ENCODE measurements at regions not wholly inside any gene's neighbourhood (a gene's known extent, or its start where the extent isn't known, plus 50 kb on each side); places are given as distances from the start of the nearest gene placed in this dataset.
A peak's percentile ranks its signal among the peaks of the same experiment; 100 is the strongest.

- no peak for TF ChIP-seq CTCF (IDR thresholded peaks at IDR 0.05; ENCODE audit: low read depth, low read length)
- H3K36me3 ChIP-seq, result no peaks in the 10 kb centered on the region
- no peak for DNase-seq (ENCODE audit: low read depth in 1 of 2, low spot score in 1 of 2)
- peak overlapping the region; percentile 9 for H3K27ac ChIP-seq
- no peaks in the 10 kb centered on the region for H3K27me3 ChIP-seq
- H3K9me3 ChIP-seq (ENCODE audit: low read depth), result no peaks in the 10 kb centered on the region
- H3K4me1 ChIP-seq (ENCODE audit: low read depth), result peaks cover 5% of the 10 kb centered on the region
- H3K4me3 ChIP-seq, result no peak overlapping the region
These were observed 488.6 kb downstream of the BCL11A start for GRCh38 chr2:60064687-60065389.

- no peaks in the 10 kb centered on the region for H3K27me3 ChIP-seq
- no peak for DNase-seq (ENCODE audit: low read depth in 1 of 2, low spot score in 1 of 2)
- no peak overlapping the region for H3K4me3 ChIP-seq
These were observed 494.7 kb downstream of the BCL11A start for GRCh38 chr2:60058781-60059180.

GRCh38 chr2:60054571-60055340 is 498.7 kb downstream of the BCL11A start:
- Histone ChIP-seq H3K4me1 (ENCODE audit: low read depth) (no peaks in the 10 kb centered on the region), H3K27ac (no peak overlapping the region), H3K36me3 (no peaks in the 10 kb centered on the region), H3K4me3 (no peak overlapping the region), H3K9me3 (ENCODE audit: low read depth) (no peaks in the 10 kb centered on the region), H3K27me3 (no peaks in the 10 kb centered on the region)
- DNase-seq (ENCODE audit: low read depth in 1 of 2, low spot score in 1 of 2), result no peak
- no peak for TF ChIP-seq CTCF (IDR thresholded peaks at IDR 0.05; ENCODE audit: low read depth, low read length)

More at GRCh38 chr2:60058781-60059180, 494.7 kb downstream of the BCL11A start:
- Histone ChIP-seq H3K9me3 (ENCODE audit: low read depth) (no peaks in the 10 kb centered on the region), H3K27ac (no peak overlapping the region), H3K36me3 (no peaks in the 10 kb centered on the region), H3K4me1 (ENCODE audit: low read depth) (no peaks in the 10 kb centered on the region)
- no peak for TF ChIP-seq CTCF (IDR thresholded peaks at IDR 0.05; ENCODE audit: low read depth, low read length)

GRCh38 chr2:60053791-60054190 is 499.7 kb downstream of the BCL11A start:
- H3K27ac ChIP-seq, result no peak overlapping the region

GRCh38 chr2:60052601-60053000 is 500.9 kb downstream of the BCL11A start:
- no peak for TF ChIP-seq CTCF (IDR thresholded peaks at IDR 0.05; ENCODE audit: low read depth, low read length)
- Histone ChIP-seq H3K4me3 (no peak overlapping the region), H3K9me3 (ENCODE audit: low read depth) (no peaks in the 10 kb centered on the region), H3K27ac (no peak overlapping the region), H3K4me1 (ENCODE audit: low read depth) (peaks cover 5% of the 10 kb centered on the region), H3K36me3 (no peaks in the 10 kb centered on the region), H3K27me3 (no peaks in the 10 kb centered on the region)
- no peak for DNase-seq (ENCODE audit: low read depth in 1 of 2, low spot score in 1 of 2)

More at GRCh38 chr2:60053791-60054190, 499.7 kb downstream of the BCL11A start:
- no peaks in the 10 kb centered on the region for H3K36me3 ChIP-seq
- no peak overlapping the region for H3K4me3 ChIP-seq
- TF ChIP-seq CTCF (IDR thresholded peaks at IDR 0.05; ENCODE audit: low read depth, low read length), result no peak
- H3K27me3 ChIP-seq, result no peaks in the 10 kb centered on the region
- no peaks in the 10 kb centered on the region for H3K4me1 ChIP-seq (ENCODE audit: low read depth)
- H3K9me3 ChIP-seq (ENCODE audit: low read depth), result no peaks in the 10 kb centered on the region
- no peak for DNase-seq (ENCODE audit: low read depth in 1 of 2, low spot score in 1 of 2)
